ENCODE measurements at regions not wholly inside any gene's neighbourhood (a gene's known extent, or its start where the extent isn't known, plus 50 kb on each side); places are given as distances from the start of the nearest gene placed in this dataset.

DNA sequence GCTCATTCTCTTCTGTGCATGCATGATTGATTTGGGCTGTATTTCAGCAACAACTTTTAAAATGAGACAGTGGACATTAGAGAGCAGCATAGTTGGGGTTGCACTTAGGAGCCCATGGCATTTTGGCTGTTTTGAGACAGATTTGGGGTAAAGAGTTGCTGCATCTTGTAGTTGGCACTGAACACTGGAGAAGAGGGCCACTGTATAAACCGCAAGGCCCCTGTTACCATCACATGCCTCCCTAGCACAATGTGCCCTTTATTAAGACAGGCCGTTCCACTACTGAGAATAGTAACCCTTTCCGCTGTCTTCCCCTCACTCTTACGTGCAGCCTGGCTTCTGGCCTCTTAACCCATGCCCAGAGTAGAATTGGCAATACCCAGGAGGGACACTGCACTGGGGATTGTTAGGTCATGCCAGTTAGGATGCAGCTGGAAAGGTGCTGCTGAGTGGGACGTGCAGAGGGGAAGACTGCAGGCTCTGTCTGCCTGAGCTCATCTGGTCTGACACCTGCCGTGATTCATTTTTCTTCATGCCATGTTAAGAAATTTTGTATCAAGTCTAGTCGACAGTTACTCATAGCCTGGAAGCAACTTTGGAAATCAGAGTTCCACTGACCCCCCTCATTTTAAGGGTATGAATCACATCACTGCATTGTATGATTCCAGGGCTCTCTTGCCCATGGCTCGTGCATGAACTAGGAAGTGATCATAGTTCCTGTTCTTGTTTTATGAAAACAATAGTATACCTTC lies 146.9 kb upstream of the DMRT1 start:
- peaks cover 63% of the 10 kb centered on the region for H3K4me1 ChIP-seq (replicated peaks)
- no peaks in the 10 kb centered on the region for H3K36me3 ChIP-seq
- H3K27me3 ChIP-seq (replicated peaks), result no peaks in the 10 kb centered on the region
- no peaks in the 10 kb centered on the region for H3K9me3 ChIP-seq (replicated peaks)
- H3K4me3 ChIP-seq, result peak overlapping the region; percentile 18
- H3K27ac ChIP-seq, result peak overlapping the region; percentile 93
- peak; percentile 49 to 55 for DNase-seq (ENCODE audit: low read depth in 1 of 2, low spot score in 2 of 2)

DNA sequence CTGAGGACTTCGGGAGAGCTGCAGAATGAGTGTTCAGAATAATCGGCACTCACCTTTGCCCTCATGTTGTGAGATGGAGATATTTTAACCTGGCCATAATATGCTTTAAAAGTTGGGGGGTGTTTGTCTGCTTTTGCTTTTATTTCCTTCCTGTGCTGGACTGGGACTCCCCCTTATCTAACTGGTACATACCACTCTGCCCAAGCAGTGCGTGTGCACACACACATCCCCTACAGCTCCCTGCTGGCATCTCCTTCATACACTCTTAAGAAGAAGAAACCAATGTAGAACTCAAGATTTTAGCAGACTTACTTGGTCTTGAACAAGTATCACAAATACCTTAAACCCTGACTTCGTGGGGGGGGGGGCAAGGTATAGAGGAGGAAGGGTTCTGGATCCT lies 146.2 kb upstream of the DMRT1 start:
- peaks cover 63% of the 10 kb centered on the region for H3K4me1 ChIP-seq (replicated peaks)
- no peak for DNase-seq (ENCODE audit: low read depth in 1 of 2, low spot score in 2 of 2)
- H3K27ac ChIP-seq, result peak overlapping the region; percentile 77
- H3K27me3 ChIP-seq (replicated peaks), result no peaks in the 10 kb centered on the region
- H3K9me3 ChIP-seq (replicated peaks), result no peaks in the 10 kb centered on the region
- no peaks in the 10 kb centered on the region for H3K36me3 ChIP-seq
- no peak overlapping the region for H3K4me3 ChIP-seq

DNA sequence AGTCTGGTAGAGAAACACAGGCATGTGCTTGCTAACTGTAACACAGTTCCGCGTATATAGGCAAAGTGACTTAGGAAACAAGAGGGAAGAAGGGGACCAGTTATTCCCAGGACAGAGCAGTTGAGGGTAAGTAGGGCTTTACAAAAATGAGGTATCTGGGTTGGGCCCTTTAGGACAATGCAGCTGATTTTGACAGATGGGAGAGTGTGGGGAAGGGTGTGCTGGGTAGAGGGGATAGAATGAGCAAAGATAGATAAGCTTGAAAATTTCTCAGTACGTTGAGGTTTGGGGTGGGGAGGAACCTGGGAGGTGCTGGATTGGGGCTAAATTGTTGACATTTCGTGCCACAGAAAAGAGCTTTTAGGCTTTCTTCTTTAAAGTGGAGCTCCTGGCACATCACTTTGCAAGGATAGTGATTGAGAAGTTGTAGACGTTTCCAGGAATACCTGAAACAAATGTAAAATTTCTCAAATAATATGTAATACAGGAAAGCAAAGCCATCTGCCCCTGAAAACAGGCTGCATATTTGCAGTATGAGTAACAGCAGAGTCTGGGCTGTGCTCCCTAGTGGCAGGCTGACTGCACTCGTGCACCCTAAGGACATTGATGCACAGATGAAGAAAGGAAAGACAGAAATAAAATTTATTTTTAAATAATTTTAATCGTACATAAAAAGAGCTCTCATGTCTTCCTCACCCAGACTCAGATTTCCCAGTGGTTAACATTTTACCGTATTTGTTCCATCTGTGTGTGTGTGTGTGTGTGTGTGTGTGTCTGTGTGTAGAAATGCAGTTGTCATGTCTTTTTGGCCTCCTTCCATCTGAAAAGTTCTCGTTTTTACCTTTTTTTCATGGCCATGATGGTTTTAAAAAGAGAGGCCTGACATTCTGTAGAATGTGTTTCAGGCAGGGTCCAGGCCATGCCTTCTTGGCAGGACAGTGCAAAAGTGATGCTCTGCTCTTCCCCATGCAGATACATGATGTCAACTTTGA lies 144.9 kb upstream of the DMRT1 start:
- DNase-seq (ENCODE audit: low read depth in 1 of 2, low spot score in 2 of 2), result peak; percentile 40 to 54
- no peaks in the 10 kb centered on the region for H3K9me3 ChIP-seq (replicated peaks)
- no peak overlapping the region for H3K4me3 ChIP-seq
- no peaks in the 10 kb centered on the region for H3K27me3 ChIP-seq (replicated peaks)
- peak overlapping the region; percentile 77 for H3K27ac ChIP-seq
- H3K4me1 ChIP-seq (replicated peaks), result peaks cover 63% of the 10 kb centered on the region
- no peaks in the 10 kb centered on the region for H3K36me3 ChIP-seq

DNA sequence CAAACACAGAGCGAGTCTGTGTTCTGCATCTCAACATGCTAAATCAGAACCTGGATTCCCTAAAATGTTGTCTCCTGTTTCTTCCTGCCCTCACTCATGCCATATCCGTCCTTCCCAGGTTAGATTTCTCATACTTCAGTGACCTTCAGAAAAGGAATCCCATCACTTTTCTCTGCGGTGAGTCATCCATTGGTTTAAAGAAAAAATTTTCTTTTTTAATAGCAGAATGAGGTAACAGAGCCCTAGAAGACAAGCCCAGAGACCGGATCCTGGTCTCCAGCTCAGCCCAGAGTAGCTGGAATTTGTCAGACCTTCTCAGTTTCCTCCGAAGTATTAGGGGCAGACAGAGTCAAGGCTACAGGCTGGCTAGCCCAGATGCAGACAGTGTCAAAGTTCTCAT lies 143.2 kb upstream of the DMRT1 start:
- peaks cover 55% of the 10 kb centered on the region for H3K4me1 ChIP-seq (replicated peaks)
- DNase-seq (ENCODE audit: low read depth in 1 of 2, low spot score in 2 of 2), result no peak
- H3K36me3 ChIP-seq, result no peaks in the 10 kb centered on the region
- no peaks in the 10 kb centered on the region for H3K9me3 ChIP-seq (replicated peaks)
- no peak overlapping the region for H3K27ac ChIP-seq
- H3K27me3 ChIP-seq (replicated peaks), result no peaks in the 10 kb centered on the region
- no peak overlapping the region for H3K4me3 ChIP-seq

DNA sequence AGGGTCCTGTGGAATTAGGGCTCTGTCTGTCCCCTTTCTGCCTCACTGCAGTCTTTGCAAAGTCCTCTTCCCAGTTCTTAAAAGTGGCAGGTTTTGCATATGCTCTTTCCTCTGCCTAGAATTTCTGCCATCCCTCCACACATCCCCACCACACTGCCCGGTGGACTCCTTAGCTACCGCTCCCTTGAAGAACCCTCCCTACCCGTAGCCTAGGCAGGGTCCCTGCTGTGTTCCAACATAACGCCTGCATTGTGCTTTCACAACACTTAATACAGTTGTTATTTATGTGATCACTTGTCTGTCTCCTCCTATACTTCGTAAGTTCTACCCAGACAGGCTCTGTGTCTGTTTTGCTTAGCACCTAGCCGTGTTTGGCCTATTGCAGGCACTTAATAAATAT lies 142.5 kb upstream of the DMRT1 start:
- Histone ChIP-seq H3K27ac (no peak overlapping the region), H3K27me3 (replicated peaks) (no peaks in the 10 kb centered on the region), H3K36me3 (no peaks in the 10 kb centered on the region), H3K4me3 (no peak overlapping the region), H3K9me3 (replicated peaks) (no peaks in the 10 kb centered on the region), H3K4me1 (replicated peaks) (peaks cover 48% of the 10 kb centered on the region)
- DNase-seq (ENCODE audit: low read depth in 1 of 2, low spot score in 2 of 2), result no peak

DNA sequence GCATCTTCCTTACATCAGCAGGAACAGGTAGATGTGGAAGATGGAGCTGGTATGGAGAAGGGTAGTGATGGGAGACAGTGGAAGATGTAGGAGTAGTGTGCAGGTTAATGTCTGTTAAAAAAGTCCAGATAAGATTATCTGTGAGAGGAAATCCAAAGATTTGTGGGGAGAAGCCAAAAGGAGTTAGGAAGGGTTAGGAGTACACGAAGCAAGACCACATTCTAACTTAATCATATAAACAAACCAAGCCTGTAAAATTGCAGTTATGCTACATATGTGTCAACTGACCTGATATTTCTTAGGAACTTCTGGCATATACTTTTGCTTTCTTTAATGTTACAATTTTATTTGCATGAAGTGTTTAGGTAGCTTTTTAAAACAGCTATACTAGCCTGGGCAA lies 142.1 kb upstream of the DMRT1 start:
- H3K27ac ChIP-seq, result no peak overlapping the region

DNA sequence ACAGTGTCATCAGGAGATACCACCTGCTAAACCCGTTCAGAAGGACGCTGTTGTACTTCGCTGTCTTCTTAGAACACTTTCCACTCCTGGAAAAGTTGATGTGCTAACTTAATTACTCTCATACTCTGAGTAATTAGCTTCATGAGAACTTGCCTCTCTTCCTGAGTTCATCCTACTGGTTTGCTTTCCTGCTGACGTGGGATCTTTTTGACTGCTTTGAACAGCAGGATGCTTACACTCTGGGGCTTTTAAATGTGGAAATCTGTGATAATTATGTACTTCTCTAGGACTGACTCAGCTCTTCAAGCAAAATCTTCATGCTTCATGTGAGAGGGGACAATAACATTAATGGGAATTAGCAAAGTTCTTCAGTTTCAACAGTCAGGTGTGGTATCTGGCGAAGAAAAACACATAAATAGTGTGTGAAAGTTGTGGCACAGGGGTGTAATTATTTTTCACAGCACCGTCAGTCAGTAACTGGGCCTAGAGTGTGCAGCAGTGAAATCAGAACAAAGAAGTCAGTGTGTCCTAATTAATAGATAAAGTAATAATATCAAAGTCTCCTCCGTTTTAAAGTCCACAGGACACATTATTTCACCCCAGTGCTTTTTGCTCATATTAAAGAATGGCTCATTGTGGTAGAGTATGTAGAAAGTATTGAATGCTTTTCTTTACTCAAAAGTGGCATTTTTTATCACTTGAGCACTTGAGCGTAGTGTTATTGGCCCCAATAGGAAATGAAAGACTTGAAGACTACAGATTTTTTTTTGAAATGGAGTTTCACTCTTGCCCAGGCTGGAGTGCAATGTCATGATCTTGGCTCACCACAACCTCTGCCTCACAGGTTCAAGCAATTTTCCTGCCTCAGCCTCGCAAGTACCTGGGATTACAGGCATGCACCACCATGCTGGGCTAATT lies 140.9 kb upstream of the DMRT1 start:
- Histone ChIP-seq H3K27me3 (replicated peaks) (no peaks in the 10 kb centered on the region), H3K4me3 (no peak overlapping the region), H3K9me3 (replicated peaks) (no peaks in the 10 kb centered on the region), H3K4me1 (replicated peaks) (peaks cover 32% of the 10 kb centered on the region), H3K36me3 (no peaks in the 10 kb centered on the region), H3K27ac (no peak overlapping the region)
- no peak for DNase-seq (ENCODE audit: low read depth in 1 of 2, low spot score in 2 of 2)

More for the DNA sequence above, 142.1 kb upstream of the DMRT1 start:
- peaks cover 44% of the 10 kb centered on the region for H3K4me1 ChIP-seq (replicated peaks)
- H3K36me3 ChIP-seq, result no peaks in the 10 kb centered on the region
- no peak for DNase-seq (ENCODE audit: low read depth in 1 of 2, low spot score in 2 of 2)
- H3K27me3 ChIP-seq (replicated peaks), result no peaks in the 10 kb centered on the region
- H3K4me3 ChIP-seq, result no peak overlapping the region
- H3K9me3 ChIP-seq (replicated peaks), result no peaks in the 10 kb centered on the region

DNA sequence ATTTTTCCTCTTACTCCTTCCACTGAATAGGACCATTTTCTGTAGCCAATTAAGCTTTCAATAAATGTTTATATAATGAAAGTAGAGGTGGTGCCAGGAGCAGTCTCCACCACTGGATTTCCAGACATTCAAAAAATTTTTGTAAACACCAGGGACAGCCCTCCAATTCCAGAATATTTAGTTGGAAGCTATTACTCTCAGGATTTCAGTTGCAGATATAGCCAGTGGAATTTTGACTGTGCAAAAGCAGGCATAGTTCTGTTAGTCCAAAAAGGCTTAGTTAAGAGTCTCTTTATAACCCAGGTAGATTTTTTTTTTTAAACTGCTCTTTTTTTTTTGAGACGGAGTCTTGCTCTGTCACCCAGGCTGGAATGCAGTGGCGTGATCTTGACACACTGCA lies 138.1 kb upstream of the DMRT1 start:
- no peak overlapping the region for H3K4me3 ChIP-seq
- no peaks in the 10 kb centered on the region for H3K27me3 ChIP-seq (replicated peaks)
- H3K27ac ChIP-seq, result no peak overlapping the region
- DNase-seq (ENCODE audit: low read depth in 1 of 2, low spot score in 2 of 2), result no peak
- H3K9me3 ChIP-seq (replicated peaks), result no peaks in the 10 kb centered on the region
- H3K36me3 ChIP-seq, result no peaks in the 10 kb centered on the region
- peaks cover 11% of the 10 kb centered on the region for H3K4me1 ChIP-seq (replicated peaks)

DNA sequence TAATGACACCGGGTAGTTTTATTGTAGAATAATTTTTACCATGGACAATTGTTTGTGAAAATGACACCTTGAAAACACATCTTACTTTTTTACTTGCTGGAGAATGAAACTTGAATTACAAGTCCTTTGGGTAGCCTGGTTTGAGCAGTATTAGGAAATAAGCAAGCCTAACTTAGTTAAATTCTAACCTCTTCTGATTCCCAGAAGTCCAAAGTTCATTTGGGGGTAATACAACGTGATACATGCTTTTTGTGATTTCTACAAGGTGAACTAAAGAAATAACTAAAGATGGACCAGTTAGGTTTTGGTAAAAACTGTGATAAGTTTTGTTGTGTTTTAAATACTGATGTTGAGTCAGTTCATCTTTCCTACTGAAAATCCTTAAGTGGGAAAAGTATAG lies 135.4 kb upstream of the DMRT1 start:
- no peak for DNase-seq (ENCODE audit: low read depth in 1 of 2, low spot score in 2 of 2)
- H3K4me3 ChIP-seq, result peak overlapping the region; percentile 52; the same call in 1 of the 2 replicates
- H3K9me3 ChIP-seq (replicated peaks), result no peaks in the 10 kb centered on the region
- peaks cover 3% of the 10 kb centered on the region; the same call in 1 of the 2 replicates for H3K36me3 ChIP-seq
- no peaks in the 10 kb centered on the region for H3K27me3 ChIP-seq (replicated peaks)
- peaks cover 14% of the 10 kb centered on the region; the same call in 1 of the 2 replicates for H3K4me1 ChIP-seq (replicated peaks)
- H3K27ac ChIP-seq, result peak overlapping the region; percentile 61; the same call in 1 of the 2 replicates

DNA sequence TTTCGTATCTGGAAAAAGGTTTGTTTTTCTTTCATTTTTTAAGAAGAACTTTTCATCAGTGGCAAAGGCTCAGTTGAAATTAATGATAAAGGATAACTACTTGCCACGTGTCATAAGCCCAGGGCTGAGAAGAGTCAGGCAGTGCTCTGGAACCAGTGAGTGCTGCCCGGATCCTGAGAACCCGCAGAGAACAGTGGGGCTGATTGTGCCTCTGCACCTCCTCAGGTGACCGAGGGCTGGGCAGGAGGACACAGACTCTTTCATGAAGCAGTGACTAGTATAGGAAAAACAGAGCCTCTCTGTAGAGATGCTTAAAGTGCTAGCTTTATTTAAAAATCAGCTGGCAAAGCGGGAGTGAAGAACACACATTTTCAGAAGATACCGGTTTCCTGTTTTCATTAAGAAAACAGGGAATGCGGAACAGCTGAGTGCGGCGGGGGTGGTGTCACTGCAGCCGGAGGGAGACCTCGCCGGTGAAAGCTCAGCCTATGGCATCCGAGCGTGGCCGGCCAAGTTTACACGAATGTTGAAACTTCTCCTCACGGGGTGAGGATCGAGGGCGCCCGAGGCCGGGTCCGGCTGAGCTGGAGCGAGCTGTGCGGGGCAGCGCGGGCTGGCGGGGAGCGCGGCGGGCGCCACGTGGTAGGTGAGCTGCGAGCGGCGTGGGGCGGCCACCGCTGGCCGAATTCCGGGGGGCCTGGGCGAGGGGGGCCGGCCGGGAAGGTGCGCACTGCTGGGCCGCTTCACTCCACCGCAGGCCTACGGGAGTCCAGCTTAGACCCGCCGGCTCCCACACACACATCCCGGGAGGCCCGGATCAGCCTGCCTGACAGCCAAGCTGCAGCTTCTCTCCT lies 134.7 kb upstream of the DMRT1 start:
- Histone ChIP-seq H3K27ac (peak overlapping the region; percentile 61), H3K4me1 (replicated peaks) (peaks cover 14% of the 10 kb centered on the region; the same call in 1 of the 2 replicates), H3K27me3 (replicated peaks) (no peaks in the 10 kb centered on the region), H3K4me3 (peak overlapping the region; percentile 52), H3K9me3 (replicated peaks) (no peaks in the 10 kb centered on the region), H3K36me3 (peaks cover 9% of the 10 kb centered on the region; the same call in 1 of the 2 replicates)
- peak; percentile 50 to 52 for DNase-seq (ENCODE audit: low read depth in 1 of 2, low spot score in 2 of 2)

DNA sequence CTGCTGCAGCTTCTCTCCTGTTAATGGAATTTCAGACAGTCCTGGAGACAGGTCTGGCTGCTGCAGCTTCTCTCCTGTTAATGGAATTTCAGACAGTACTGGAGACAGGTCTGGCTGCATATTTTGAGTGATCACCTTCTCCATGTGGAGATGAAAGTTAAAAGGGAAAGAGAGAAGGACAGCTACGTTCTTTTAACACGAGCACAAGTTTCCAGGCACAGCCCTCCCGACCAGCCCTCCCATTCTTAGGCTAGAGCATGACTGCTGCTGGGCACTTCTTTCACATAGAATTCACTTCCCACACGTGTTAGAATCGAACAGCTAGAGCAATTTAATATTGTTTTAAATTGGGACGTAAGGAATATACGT lies 133.3 kb upstream of the DMRT1 start:
- no peak for DNase-seq (ENCODE audit: low read depth in 1 of 2, low spot score in 2 of 2)
- no peak overlapping the region for H3K27ac ChIP-seq

DNA sequence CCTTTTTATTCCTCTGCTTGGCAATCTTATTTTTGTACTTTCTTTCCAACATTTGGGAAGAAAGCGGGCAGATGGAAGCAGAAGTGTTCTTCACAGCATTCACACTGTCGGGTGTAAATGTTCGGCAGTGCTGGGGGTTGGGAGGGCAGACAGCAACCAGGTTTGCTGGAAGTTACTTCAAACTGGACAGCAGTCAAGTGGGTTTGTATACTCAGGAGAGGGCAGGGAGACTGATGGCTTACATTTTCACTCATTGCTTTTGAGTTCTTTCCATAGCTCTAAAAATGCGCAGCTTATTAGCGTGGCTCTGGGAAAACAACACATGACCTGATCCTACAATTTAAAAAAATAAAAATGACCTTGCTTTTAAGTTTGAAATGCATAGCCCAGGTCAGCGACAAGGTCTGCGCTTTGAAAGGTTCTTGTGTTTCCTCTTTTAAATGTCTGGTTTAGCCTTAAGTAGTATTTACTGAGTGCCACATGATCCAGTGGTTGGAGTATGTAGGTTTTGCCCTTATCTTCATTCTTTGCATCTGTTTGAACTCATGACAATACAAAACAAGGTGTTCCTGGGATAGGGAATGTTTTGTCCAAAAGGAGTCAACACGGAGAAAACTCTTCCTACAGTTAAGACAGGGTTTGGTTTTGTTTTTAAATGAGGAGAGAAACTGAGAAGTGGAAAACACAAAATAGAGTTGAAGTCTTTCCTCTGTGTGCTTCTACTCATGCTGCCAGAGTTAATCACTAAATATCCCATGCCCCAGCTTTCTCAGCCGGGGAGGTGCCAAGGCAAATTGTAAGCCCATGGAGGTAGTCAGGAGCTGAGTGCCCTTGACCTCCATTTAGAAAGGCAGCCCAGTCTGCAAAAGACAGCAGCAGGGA lies 132.7 kb upstream of the DMRT1 start:
- Histone ChIP-seq H3K9me3 (replicated peaks) (no peaks in the 10 kb centered on the region), H3K27ac (no peak overlapping the region), H3K4me1 (replicated peaks) (peaks cover 10% of the 10 kb centered on the region; the same call in 1 of the 2 replicates), H3K4me3 (peak overlapping the region; percentile 20), H3K27me3 (replicated peaks) (no peaks in the 10 kb centered on the region), H3K36me3 (peaks cover 9% of the 10 kb centered on the region; the same call in 1 of the 2 replicates)
- DNase-seq (ENCODE audit: low read depth in 1 of 2, low spot score in 2 of 2), result no peak

More for the DNA sequence above, 133.3 kb upstream of the DMRT1 start:
- Histone ChIP-seq H3K4me3 (peak overlapping the region; percentile 20), H3K4me1 (replicated peaks) (peaks cover 11% of the 10 kb centered on the region; the same call in 1 of the 2 replicates), H3K36me3 (peaks cover 9% of the 10 kb centered on the region; the same call in 1 of the 2 replicates), H3K27me3 (replicated peaks) (no peaks in the 10 kb centered on the region), H3K9me3 (replicated peaks) (no peaks in the 10 kb centered on the region)
